H9 (cell line): ENCODE measurements at regions not wholly inside any gene's neighbourhood (a gene's known extent, or its start where the extent isn't known, plus 50 kb on each side); places are given as distances from the start of the nearest gene placed in this dataset.

Experiments
- DNase-seq: peaks from one replicate; pipeline ENCODE4 v3.0.0-alpha.2; 2017
- H2AFZ ChIP-seq: one replicate; pipeline ENCODE4 v1.6.1; 2013; ENCODE audit warnings: mild to moderate bottlenecking, low read length, control low read depth, moderate library complexity
- H2AK5ac ChIP-seq: 2 replicates; pipeline ENCODE4 v1.6.1; 2013; ENCODE audit warnings: low read length, control low read depth, mixed read lengths; ENCODE audit not compliant: insufficient read length
- H2BK120ac ChIP-seq: one replicate; pipeline ENCODE4 v1.6.1; 2013; ENCODE audit warnings: low read depth, mild to moderate bottlenecking, low read length, control low read depth, inconsistent platforms; ENCODE audit not compliant: poor library complexity, severe bottlenecking
- H2BK12ac ChIP-seq: 2 replicates; pipeline ENCODE4 v1.6.1; 2013; ENCODE audit warnings: low read length, control low read depth, mixed read lengths, low read depth; ENCODE audit not compliant: insufficient read length
- H2BK15ac ChIP-seq: 2 replicates; pipeline ENCODE4 v1.6.1; 2013; ENCODE audit warnings: low read depth, low read length, control low read depth
- H2BK20ac ChIP-seq: one replicate; pipeline ENCODE4 v1.6.1; 2013; ENCODE audit warnings: low read depth, mild to moderate bottlenecking, low read length, control low read depth, inconsistent platforms; ENCODE audit not compliant: poor library complexity, severe bottlenecking
- H2BK5ac ChIP-seq: 2 replicates; pipeline ENCODE4 v1.6.1; 2013; ENCODE audit warnings: low read length, control low read depth, mixed read lengths; ENCODE audit not compliant: insufficient read length
- H3K14ac ChIP-seq: 2 replicates; pipeline ENCODE4 v1.6.1; 2013; ENCODE audit warnings: low read length, control low read depth; ENCODE audit not compliant: insufficient read depth
- H3K18ac ChIP-seq: 2 replicates; pipeline ENCODE4 v1.6.1; 2013; ENCODE audit warnings: low read depth, mild to moderate bottlenecking, mixed read lengths, low read length, control low read depth; ENCODE audit not compliant: insufficient read length
- H3K23ac ChIP-seq: 2 replicates; pipeline ENCODE4 v1.6.1; 2013; ENCODE audit warnings: low read length, control low read depth, mixed read lengths, low read depth; ENCODE audit not compliant: insufficient read length
- H3K23me2 ChIP-seq: 2 replicates; pipeline ENCODE4 v1.6.1; 2013; ENCODE audit warnings: low read depth, mild to moderate bottlenecking, mixed read lengths, low read length, control low read depth; ENCODE audit not compliant: insufficient read length, poor library complexity, severe bottlenecking
- H3K27ac ChIP-seq: 2 replicates; pipeline ENCODE4 v1.5.1; 2013; ENCODE audit warnings: low read length, control low read depth, mixed read lengths, low read depth; ENCODE audit not compliant: insufficient read length
- H3K27me3 ChIP-seq: 2 replicates; pipeline ENCODE4 v1.6.1; 2013; ENCODE audit warnings: low read length, control low read depth, inconsistent platforms; ENCODE audit not compliant: insufficient read depth
- H3K4ac ChIP-seq: 2 replicates; pipeline ENCODE4 v1.6.1; 2013; ENCODE audit warnings: low read depth, mild to moderate bottlenecking, control low read depth, inconsistent platforms, low read length, moderate library complexity
- H3K4me1 ChIP-seq: 2 replicates; pipeline ENCODE4 v1.6.1; 2013; ENCODE audit warnings: low read length, control low read depth, inconsistent platforms; ENCODE audit not compliant: insufficient read depth
- H3K4me2 ChIP-seq: 2 replicates; pipeline ENCODE4 v1.6.1; 2013; ENCODE audit warnings: low read length, control low read depth, mixed read lengths; ENCODE audit not compliant: insufficient read length, insufficient read depth
- H3K56ac ChIP-seq: 2 replicates; pipeline ENCODE4 v1.6.1; 2013; ENCODE audit warnings: low read depth, mild to moderate bottlenecking, mixed read lengths, low read length, control low read depth; ENCODE audit not compliant: insufficient read length
- H3K79me1 ChIP-seq: 2 replicates; pipeline ENCODE4 v1.6.1; 2013; ENCODE audit warnings: low read depth, mild to moderate bottlenecking, moderate library complexity, low read length, control low read depth, inconsistent platforms; ENCODE audit not compliant: insufficient read depth, poor library complexity, severe bottlenecking
- H3K79me2 ChIP-seq: 2 replicates; pipeline ENCODE4 v1.6.1; 2013; ENCODE audit warnings: low read length, control low read depth, inconsistent platforms; ENCODE audit not compliant: insufficient read depth
- H3K9ac ChIP-seq: 2 replicates; pipeline ENCODE4 v1.6.1; 2013; ENCODE audit warnings: low read length, control low read depth, mixed read lengths; ENCODE audit not compliant: insufficient read length; ENCODE audit errors: extremely low read depth
- H3K9me3 ChIP-seq: one replicate; pipeline ENCODE4 v1.6.1; 2013; ENCODE audit warnings: low read depth, low read length, inconsistent platforms; ENCODE audit not compliant: control insufficient read depth
- H3T11ph ChIP-seq: one replicate; pipeline ENCODE4 v1.6.1; 2013; ENCODE audit warnings: mild to moderate bottlenecking, low read length, control low read depth, inconsistent platforms
- H4K20me1 ChIP-seq: one replicate; pipeline ENCODE4 v1.6.1; 2013; ENCODE audit not compliant: control insufficient read depth, insufficient read length, insufficient read depth
- H4K5ac ChIP-seq: 2 replicates; pipeline ENCODE4 v1.6.1; 2013; ENCODE audit warnings: low read depth, mild to moderate bottlenecking, mixed read lengths, low read length, control low read depth; ENCODE audit not compliant: insufficient read length
- H4K8ac ChIP-seq: replicated peaks from 2 replicates; pipeline ENCODE4 v1.6.1; 2013; ENCODE audit warnings: low read length, control low read depth, mixed read lengths, low read depth; ENCODE audit not compliant: insufficient read length
- H4K91ac ChIP-seq: 2 replicates; pipeline ENCODE4 v1.6.1; 2013; ENCODE audit warnings: low read depth, mild to moderate bottlenecking, moderate library complexity, mixed read lengths, low read length, control low read depth; ENCODE audit not compliant: insufficient read length
- H3K27ac Mint-ChIP-seq, 3 experiments: 2 replicates in 2 of 3; 3 replicates in 1 of 3; pipeline ENCODE4 v1.8.0; 2020 to 2021; ENCODE audit warnings: mixed read lengths in 3 of 3, mild to moderate bottlenecking in 1 of 3, moderate library complexity in 1 of 3
- H3K27me3 Mint-ChIP-seq: 2 replicates; pipeline ENCODE4 v1.8.0; 2021; ENCODE audit warnings: low read depth, mild to moderate bottlenecking, moderate library complexity, mixed read lengths
- H3K36me3 Mint-ChIP-seq, 3 experiments: 2 replicates in 2 of 3; 3 replicates in 1 of 3; pipeline ENCODE4 v1.8.0; 2020 to 2021; ENCODE audit warnings: low read depth in 3 of 3, mixed read lengths in 3 of 3; ENCODE audit not compliant: insufficient read depth in 1 of 3
- H3K4me1 Mint-ChIP-seq, 2 experiments: 2 replicates each; pipeline ENCODE4 v1.8.0; 2020; ENCODE audit warnings: mixed read lengths in 2 of 2
- H3K4me3 Mint-ChIP-seq, 2 experiments: 2 replicates in 1 of 2; 3 replicates in 1 of 2; pipeline ENCODE4 v1.8.0; 2020 to 2021; ENCODE audit warnings: mild to moderate bottlenecking in 2 of 2, mixed read lengths in 2 of 2, moderate library complexity in 1 of 2
- H3K9me3 Mint-ChIP-seq, 2 experiments: 2 replicates in 1 of 2; 3 replicates in 1 of 2; pipeline ENCODE4 v1.8.0; 2020; ENCODE audit warnings: mild to moderate bottlenecking in 2 of 2, mixed read lengths in 2 of 2, moderate library complexity in 1 of 2
- CTCF ChIP-seq: fragments of 200-600 bp; sonication (generic); conservative IDR thresholded peaks from 3 replicates; pipeline ENCODE4 v1.8.0; 2021; ENCODE audit warnings: antibody characterized with exemption, mild to moderate bottlenecking
- WGBS: extraction: QIAGEN DNeasy Blood & Tissue Kit; methylation state at CpG from one replicate; pipeline ENCODE4 v1.1.7; 2013; ENCODE audit warnings: missing lambda C conversion rate, low lambda C conversion rate, mixed read lengths; ENCODE audit not compliant: insufficient read length; ENCODE audit errors: extremely low coverage; 5-methylcytosine and 5-hydroxymethylcytosine counted together

- Histone ChIP-seq H3K4me2 (no peak overlapping the region), H3K9me3 (no peaks in the 10 kb centered on the region), H3K79me2 (no peaks in the 10 kb centered on the region), H3K18ac (no peak overlapping the region), H3K56ac (no peak overlapping the region), H2BK20ac (no peak overlapping the region), H3K27me3 (no peaks in the 10 kb centered on the region), H3K23ac (no peak overlapping the region), H3K4ac (no peak overlapping the region), H3T11ph (no peak overlapping the region), H4K5ac (no peak overlapping the region), H2AK5ac (no peak overlapping the region), H3K23me2 (no peaks in the 10 kb centered on the region), H3K14ac (no peak overlapping the region), H4K20me1 (no peaks in the 10 kb centered on the region), H3K4me1 (peaks cover 8% of the 10 kb centered on the region; the same call in 1 of the 2 replicates), H4K8ac (no peak overlapping the region), H3K27ac (no peak overlapping the region), H4K91ac (no peak overlapping the region), H3K79me1 (no peaks in the 10 kb centered on the region), H2BK120ac (no peak overlapping the region), H2BK15ac (no peak overlapping the region), H2BK12ac (no peak overlapping the region), H2AFZ (no peak overlapping the region), H3K9ac (no peak overlapping the region), H2BK5ac (no peak overlapping the region)
- H3K27me3 Mint-ChIP-seq, result peaks cover 14% of the 10 kb centered on the region
- H3K4me3 Mint-ChIP-seq, result no peak overlapping the region
- H3K27ac Mint-ChIP-seq, result peak overlapping the region in 1 of 3 experiments; percentile 74; a peak in 2 of 7 replicates
- H3K4me1 Mint-ChIP-seq, result peaks cover 27 to 41% of the 10 kb centered on the region in 2 experiments
- no CpG with 5 or more reads among the region's 5 CpGs for WGBS
- no peak for TF ChIP-seq CTCF
- no peaks in the 10 kb centered on the region for H3K9me3 Mint-ChIP-seq
- DNase-seq, result no peak
- H3K36me3 Mint-ChIP-seq, result no peaks in the 10 kb centered on the region
Measured at GRCh38 chr17:72386619-72387237, 265.9 kb downstream of the SOX9 start.
